ENCODE measurements at regions not wholly inside any gene's neighbourhood (a gene's known extent, or its start where the extent isn't known, plus 50 kb on each side); places are given as distances from the start of the nearest gene placed in this dataset.

DNA sequence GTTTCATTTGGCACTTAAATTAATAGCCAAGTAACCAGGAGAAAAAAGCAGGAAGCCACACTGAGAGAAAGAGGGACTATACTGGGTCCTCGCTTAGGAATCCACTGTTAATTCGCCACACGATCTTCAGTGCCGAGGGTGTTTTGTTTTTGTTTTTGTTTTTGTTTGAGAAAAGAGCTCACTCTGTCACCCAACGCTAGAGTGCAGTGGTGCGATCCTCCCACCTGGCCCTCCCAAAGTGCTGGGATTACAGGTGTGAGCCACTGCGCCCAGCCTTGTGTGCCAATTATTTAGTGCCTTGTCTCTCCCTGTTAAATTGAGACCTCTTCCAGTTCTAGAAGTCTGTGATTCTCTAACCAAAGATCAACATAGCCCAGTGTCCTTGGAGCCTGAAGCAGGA is 53.8 kb upstream of the TPM1 start:
- TF ChIP-seq, protein P1, sequence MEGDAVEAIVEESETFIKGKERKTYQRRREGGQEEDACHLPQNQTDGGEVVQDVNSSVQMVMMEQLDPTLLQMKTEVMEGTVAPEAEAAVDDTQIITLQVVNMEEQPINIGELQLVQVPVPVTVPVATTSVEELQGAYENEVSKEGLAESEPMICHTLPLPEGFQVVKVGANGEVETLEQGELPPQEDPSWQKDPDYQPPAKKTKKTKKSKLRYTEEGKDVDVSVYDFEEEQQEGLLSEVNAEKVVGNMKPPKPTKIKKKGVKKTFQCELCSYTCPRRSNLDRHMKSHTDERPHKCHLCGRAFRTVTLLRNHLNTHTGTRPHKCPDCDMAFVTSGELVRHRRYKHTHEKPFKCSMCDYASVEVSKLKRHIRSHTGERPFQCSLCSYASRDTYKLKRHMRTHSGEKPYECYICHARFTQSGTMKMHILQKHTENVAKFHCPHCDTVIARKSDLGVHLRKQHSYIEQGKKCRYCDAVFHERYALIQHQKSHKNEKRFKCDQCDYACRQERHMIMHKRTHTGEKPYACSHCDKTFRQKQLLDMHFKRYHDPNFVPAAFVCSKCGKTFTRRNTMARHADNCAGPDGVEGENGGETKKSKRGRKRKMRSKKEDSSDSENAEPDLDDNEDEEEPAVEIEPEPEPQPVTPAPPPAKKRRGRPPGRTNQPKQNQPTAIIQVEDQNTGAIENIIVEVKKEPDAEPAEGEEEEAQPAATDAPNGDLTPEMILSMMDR (IDR thresholded peaks at IDR 0.05) = no peak
- peaks cover 29% of the 10 kb centered on the region for H3K27me3 Mint-ChIP-seq
- intact Hi-C loops (cut with micrococcal nuclease) = no loop called here
- DNase-seq (no peak), ATAC-seq (ENCODE audit: low read depth) (no peak)
- no peak overlapping the region for H3K27ac Mint-ChIP-seq
- POLR2A ChIA-PET = no interaction called here
- H3K36me3 Mint-ChIP-seq (ENCODE audit: low read depth) = no peaks in the 10 kb centered on the region
- H3K4me1 Mint-ChIP-seq = no peaks in the 10 kb centered on the region
- no peak overlapping the region for H3K4me3 Mint-ChIP-seq
- no peaks in the 10 kb centered on the region for H3K9me3 Mint-ChIP-seq
- CTCF ChIA-PET = no interaction called here

DNA sequence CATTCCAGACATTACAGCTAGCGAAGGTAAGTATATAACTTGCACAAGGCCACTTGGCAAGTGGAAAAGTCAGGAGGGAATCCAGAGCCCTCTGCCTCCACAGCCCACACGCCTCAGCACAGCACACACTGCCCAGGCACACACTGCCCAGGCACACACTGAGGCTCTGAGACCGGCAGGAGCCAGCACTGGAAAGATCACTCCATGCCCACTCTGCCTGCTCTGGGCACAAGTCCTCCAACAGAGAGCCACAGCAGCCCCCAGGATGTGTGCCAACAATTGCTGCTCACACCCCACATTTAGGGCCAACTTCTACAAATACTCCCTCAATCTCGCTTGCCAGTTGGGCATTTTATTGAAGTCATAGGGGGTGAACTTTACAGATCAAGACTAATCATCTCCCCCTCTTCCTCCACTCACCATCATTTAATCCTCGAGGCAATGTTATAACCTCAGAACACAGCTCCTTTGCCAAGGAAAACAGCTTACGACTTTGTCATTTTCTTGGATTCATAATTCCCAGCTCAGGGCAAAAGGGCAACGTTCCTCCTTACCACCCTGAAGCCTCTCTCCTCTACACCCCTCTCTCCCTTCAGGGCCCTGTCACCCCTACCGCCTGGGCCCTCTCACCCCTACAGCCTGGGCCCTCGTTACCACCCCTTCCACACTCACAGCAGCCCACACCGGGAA is 53.0 kb upstream of the TPM1 start:
- no peak overlapping the region for H3K27ac Mint-ChIP-seq
- peaks cover 30% of the 10 kb centered on the region for H3K27me3 Mint-ChIP-seq
- H3K9me3 Mint-ChIP-seq = no peaks in the 10 kb centered on the region
- ATAC-seq (ENCODE audit: low read depth) (no peak), DNase-seq (no peak)
- no peaks in the 10 kb centered on the region for H3K36me3 Mint-ChIP-seq (ENCODE audit: low read depth)
- intact Hi-C loops (cut with micrococcal nuclease) = no loop called here
- TF ChIP-seq, protein P1 (IDR thresholded peaks at IDR 0.05) = no peak
- POLR2A ChIA-PET = no interaction called here
- CTCF ChIA-PET = no interaction called here
- H3K4me1 Mint-ChIP-seq = no peaks in the 10 kb centered on the region
- no peak overlapping the region for H3K4me3 Mint-ChIP-seq

DNA sequence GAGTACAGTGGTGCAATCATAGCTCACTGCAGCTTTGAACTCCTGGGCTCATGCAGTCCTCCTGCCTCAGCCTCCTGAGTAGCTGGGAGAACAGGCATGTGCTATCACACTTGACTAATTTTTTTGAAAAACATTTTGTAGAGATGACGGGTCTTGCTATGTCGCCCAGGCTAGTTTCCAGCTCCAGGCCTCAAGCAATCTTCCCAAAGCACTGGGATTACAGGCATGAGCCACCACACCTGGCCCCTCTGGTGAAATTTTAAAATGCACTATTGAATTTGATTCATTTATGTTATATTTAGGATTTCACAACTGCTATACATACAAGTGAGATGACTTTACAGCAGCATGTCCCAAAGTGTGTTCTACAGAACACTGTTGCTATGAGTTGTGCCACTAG is 50.8 kb upstream of the TPM1 start:
- POLR2A ChIA-PET = no interaction called here
- peaks cover 27% of the 10 kb centered on the region for H3K27me3 Mint-ChIP-seq
- TF ChIP-seq, protein P1 (IDR thresholded peaks at IDR 0.05) = no peak
- intact Hi-C loops (cut with micrococcal nuclease) = no loop called here
- DNase-seq (no peak), ATAC-seq (ENCODE audit: low read depth) (no peak)
- no peaks in the 10 kb centered on the region for H3K4me1 Mint-ChIP-seq
- no peaks in the 10 kb centered on the region for H3K36me3 Mint-ChIP-seq (ENCODE audit: low read depth)
- H3K27ac Mint-ChIP-seq = no peak overlapping the region
- no peak overlapping the region for H3K4me3 Mint-ChIP-seq
- CTCF ChIA-PET = no interaction called here
- no peaks in the 10 kb centered on the region for H3K9me3 Mint-ChIP-seq

DNA sequence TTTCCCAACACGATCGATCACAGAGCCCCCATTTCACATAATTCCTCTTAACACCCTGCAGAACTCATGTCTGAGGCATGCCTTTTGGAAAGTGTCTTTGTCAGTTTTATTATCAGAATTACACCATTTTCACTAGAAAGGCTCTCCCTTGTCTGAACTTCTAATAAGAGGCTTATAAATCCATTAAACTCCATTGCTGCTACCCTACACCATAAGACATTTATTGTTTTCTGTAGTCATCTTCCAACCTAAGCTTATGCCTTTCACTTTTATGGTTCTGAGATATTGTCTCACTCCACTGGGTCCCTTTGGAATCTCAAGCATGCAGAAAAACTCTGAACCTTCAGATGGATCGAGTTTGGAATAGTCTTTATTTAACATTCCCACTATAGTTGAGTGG is 50.2 kb upstream of the TPM1 start:
- DNase-seq (no peak), ATAC-seq (ENCODE audit: low read depth) (no peak)
- CTCF ChIA-PET = no interaction called here
- H3K4me1 Mint-ChIP-seq = no peaks in the 10 kb centered on the region
- H3K4me3 Mint-ChIP-seq = no peak overlapping the region
- H3K36me3 Mint-ChIP-seq (ENCODE audit: low read depth) = no peaks in the 10 kb centered on the region
- peaks cover 29% of the 10 kb centered on the region for H3K27me3 Mint-ChIP-seq
- TF ChIP-seq, protein P1 (IDR thresholded peaks at IDR 0.05) = no peak
- H3K27ac Mint-ChIP-seq = no peak overlapping the region
- POLR2A ChIA-PET = no interaction called here
- intact Hi-C loops (cut with micrococcal nuclease) = no loop called here
- H3K9me3 Mint-ChIP-seq = no peaks in the 10 kb centered on the region
